SK-N-MC (cell line): ENCODE measurements at regions not wholly inside any gene's neighbourhood (a gene's known extent, or its start where the extent isn't known, plus 50 kb on each side); places are given as distances from the start of the nearest gene placed in this dataset.

Source experiments
- EZH2 ChIP-seq: fragments of 200-600 bp; sonication (generic); IDR thresholded peaks from one replicate; pipeline ENCODE4 v1.6.1; 2017; ENCODE audit warnings: antibody characterized with exemption
- POLR2AphosphoS5 ChIP-seq: IDR thresholded peaks from 2 replicates; pipeline ENCODE4 v1.6.1; 2012; ENCODE audit warnings: mild to moderate bottlenecking, low read depth, low read length, borderline replicate concordance

DNA sequence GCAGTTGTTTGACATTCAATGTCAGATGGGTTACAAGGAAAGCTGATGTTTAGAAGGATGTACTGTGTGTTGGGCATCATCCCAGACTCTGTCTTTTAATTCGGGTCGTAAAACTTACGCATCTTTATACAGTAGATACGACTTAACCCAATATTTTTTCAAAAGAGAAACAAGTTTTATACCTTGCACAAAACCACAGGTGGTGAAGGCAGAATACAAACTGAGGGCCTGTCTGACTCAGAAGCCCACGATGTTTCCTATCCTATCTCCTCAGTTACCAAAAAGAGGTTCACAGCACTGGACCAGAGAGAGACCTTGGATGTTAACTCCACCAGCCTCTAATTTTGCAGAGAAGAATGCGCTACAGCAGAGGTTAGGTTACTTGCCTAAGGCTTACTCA is 477.0 kb downstream of the FOXO1 start:
- no peak for TF ChIP-seq EZH2
- no peak for TF ChIP-seq POLR2AphosphoS5
